ENCODE measurements at regions not wholly inside any gene's neighbourhood (a gene's known extent, or its start where the extent isn't known, plus 50 kb on each side); places are given as distances from the start of the nearest gene placed in this dataset.

DNA sequence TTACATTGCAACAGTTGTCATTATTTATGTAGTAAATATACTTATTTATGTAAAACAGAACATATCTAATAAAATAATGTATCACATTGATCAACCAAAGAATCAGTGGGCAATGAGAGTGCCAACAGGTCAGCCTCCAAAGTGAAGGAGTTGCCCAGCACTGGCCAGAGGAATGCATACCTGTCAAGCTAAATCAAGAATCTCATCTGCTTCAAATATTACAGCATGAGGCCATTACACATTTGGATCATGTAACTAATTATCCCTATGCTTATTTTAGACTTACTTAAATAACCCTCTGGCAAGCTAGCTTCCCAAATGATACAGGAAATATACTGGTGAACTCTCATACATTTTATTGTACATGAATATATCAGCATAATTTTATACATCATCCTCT, 1211.7 kb upstream of the ACVR2A start:
- Histone ChIP-seq H3K4me3 (ENCODE audit: control extremely low read depth in 1 of 5, extremely low read depth in 1 of 5, insufficient read depth in 1 of 5, low read depth in 2 of 5, low read length in 4 of 5) (no peak overlapping the region), H3K9me3 (ENCODE audit: control extremely low read depth in 1 of 3, control insufficient read depth in 2 of 3, insufficient read depth in 1 of 3, low read length in 2 of 3) (no peaks in the 10 kb centered on the region), H3K79me2 (ENCODE audit: control insufficient read depth, insufficient read depth, low read length) (no peaks in the 10 kb centered on the region), H3K27me3 (replicated peaks in 1 of 4; ENCODE audit: control extremely low read depth in 1 of 4, control insufficient read depth in 3 of 4, insufficient read depth in 4 of 4, low read length in 3 of 4) (no peaks in the 10 kb centered on the region), H3K27ac (ENCODE audit: low read length in 2 of 2) (no peak overlapping the region), H4K20me1 (ENCODE audit: control insufficient read depth, insufficient read depth, low read length, poor library complexity, severe bottlenecking) (no peaks in the 10 kb centered on the region), H3K4me2 (replicated peaks; ENCODE audit: low read depth, low read length, poor library complexity, severe bottlenecking) (no peak overlapping the region), H3K9ac (ENCODE audit: low read length) (no peak overlapping the region), H3K36me3 (replicated peaks in 1 of 2; ENCODE audit: control extremely low read depth in 1 of 2, control insufficient read depth in 1 of 2, extremely low read depth in 1 of 2, insufficient read depth in 2 of 2, low read length in 1 of 2) (no peaks in the 10 kb centered on the region), H2AFZ (ENCODE audit: insufficient read depth, low read depth, low read length, poor library complexity, severe bottlenecking) (no peak overlapping the region), H3K4me1 (ENCODE audit: control insufficient read depth in 2 of 2, insufficient read depth in 2 of 2, low read length in 2 of 2) (no peaks in the 10 kb centered on the region)
- intact Hi-C loops (cut with micrococcal nuclease): no loop called here
- Mint-ChIP-seq H3K27me3 (no peaks in the 10 kb centered on the region), H3K4me3 (no peak overlapping the region), H3K27ac (no peak overlapping the region), H3K4me1 (no peaks in the 10 kb centered on the region), H3K9me3 (ENCODE audit: insufficient read depth) (no peaks in the 10 kb centered on the region)
- TF ChIP-seq EZH2 (IDR thresholded peaks at IDR 0.05; ENCODE audit: borderline replicate concordance, insufficient read depth, low read depth, low read length, poor library complexity, severe bottlenecking): no peak
- TF ChIP-seq, protein P1, sequence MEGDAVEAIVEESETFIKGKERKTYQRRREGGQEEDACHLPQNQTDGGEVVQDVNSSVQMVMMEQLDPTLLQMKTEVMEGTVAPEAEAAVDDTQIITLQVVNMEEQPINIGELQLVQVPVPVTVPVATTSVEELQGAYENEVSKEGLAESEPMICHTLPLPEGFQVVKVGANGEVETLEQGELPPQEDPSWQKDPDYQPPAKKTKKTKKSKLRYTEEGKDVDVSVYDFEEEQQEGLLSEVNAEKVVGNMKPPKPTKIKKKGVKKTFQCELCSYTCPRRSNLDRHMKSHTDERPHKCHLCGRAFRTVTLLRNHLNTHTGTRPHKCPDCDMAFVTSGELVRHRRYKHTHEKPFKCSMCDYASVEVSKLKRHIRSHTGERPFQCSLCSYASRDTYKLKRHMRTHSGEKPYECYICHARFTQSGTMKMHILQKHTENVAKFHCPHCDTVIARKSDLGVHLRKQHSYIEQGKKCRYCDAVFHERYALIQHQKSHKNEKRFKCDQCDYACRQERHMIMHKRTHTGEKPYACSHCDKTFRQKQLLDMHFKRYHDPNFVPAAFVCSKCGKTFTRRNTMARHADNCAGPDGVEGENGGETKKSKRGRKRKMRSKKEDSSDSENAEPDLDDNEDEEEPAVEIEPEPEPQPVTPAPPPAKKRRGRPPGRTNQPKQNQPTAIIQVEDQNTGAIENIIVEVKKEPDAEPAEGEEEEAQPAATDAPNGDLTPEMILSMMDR (IDR thresholded peaks at IDR 0.05): no peak
- DNase-seq (no peak), ATAC-seq (ENCODE audit: low read depth) (no peak)
- POLR2A ChIA-PET: no interaction called here
- CTCF ChIA-PET: no interaction called here

DNA sequence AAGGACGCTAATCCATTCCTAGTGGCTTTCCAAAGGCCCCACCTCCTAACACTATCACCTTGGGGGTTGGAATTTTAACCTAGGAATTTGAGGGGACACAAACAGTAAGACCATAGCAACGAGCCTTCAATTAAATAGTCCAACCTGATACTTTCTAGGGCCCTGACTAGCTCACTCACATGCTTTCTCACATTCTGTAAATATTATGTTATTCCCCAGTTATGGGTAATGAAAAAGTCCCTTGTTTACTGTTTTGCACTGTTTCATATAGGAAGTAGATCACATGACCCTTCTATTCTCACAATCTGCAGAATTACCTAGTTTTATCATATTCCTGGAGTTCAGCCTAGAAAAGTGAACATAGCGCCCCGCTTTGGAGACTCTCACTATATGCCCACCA, 1212.1 kb upstream of the ACVR2A start:
- intact Hi-C loops (cut with micrococcal nuclease): no loop called here
- TF ChIP-seq, protein P1 (IDR thresholded peaks at IDR 0.05): no peak
- TF ChIP-seq EZH2 (IDR thresholded peaks at IDR 0.05; ENCODE audit: borderline replicate concordance, insufficient read depth, low read depth, low read length, poor library complexity, severe bottlenecking): no peak
- Histone ChIP-seq H3K27me3 (replicated peaks in 1 of 4; ENCODE audit: control extremely low read depth in 1 of 4, control insufficient read depth in 3 of 4, insufficient read depth in 4 of 4, low read length in 3 of 4) (no peaks in the 10 kb centered on the region), H3K9ac (ENCODE audit: low read length) (no peak overlapping the region), H3K4me2 (replicated peaks; ENCODE audit: low read depth, low read length, poor library complexity, severe bottlenecking) (no peak overlapping the region), H3K36me3 (replicated peaks in 1 of 2; ENCODE audit: control extremely low read depth in 1 of 2, control insufficient read depth in 1 of 2, extremely low read depth in 1 of 2, insufficient read depth in 2 of 2, low read length in 1 of 2) (no peaks in the 10 kb centered on the region), H3K4me1 (ENCODE audit: control insufficient read depth in 2 of 2, insufficient read depth in 2 of 2, low read length in 2 of 2) (no peaks in the 10 kb centered on the region), H2AFZ (ENCODE audit: insufficient read depth, low read depth, low read length, poor library complexity, severe bottlenecking) (no peak overlapping the region), H3K9me3 (ENCODE audit: control extremely low read depth in 1 of 3, control insufficient read depth in 2 of 3, insufficient read depth in 1 of 3, low read length in 2 of 3) (no peaks in the 10 kb centered on the region), H3K4me3 (ENCODE audit: control extremely low read depth in 1 of 5, extremely low read depth in 1 of 5, insufficient read depth in 1 of 5, low read depth in 2 of 5, low read length in 4 of 5) (no peak overlapping the region), H4K20me1 (ENCODE audit: control insufficient read depth, insufficient read depth, low read length, poor library complexity, severe bottlenecking) (no peaks in the 10 kb centered on the region), H3K79me2 (ENCODE audit: control insufficient read depth, insufficient read depth, low read length) (no peaks in the 10 kb centered on the region), H3K27ac (ENCODE audit: low read length in 2 of 2) (no peak overlapping the region)
- CTCF ChIA-PET: no interaction called here
- H3K27me3 Mint-ChIP-seq: no peaks in the 10 kb centered on the region
- ATAC-seq (ENCODE audit: low read depth) (no peak), DNase-seq (no peak)
- POLR2A ChIA-PET: no interaction called here
- no peak overlapping the region for H3K27ac Mint-ChIP-seq
- no peak overlapping the region for H3K4me3 Mint-ChIP-seq
- WGBS (ENCODE audit: insufficient coverage): no CpG with 5 or more reads among the region's 4 CpGs
- H3K4me1 Mint-ChIP-seq: no peaks in the 10 kb centered on the region
- H3K9me3 Mint-ChIP-seq (ENCODE audit: insufficient read depth): no peaks in the 10 kb centered on the region
